ENCODE measurements at regions not wholly inside any gene's neighbourhood (a gene's known extent, or its start where the extent isn't known, plus 50 kb on each side); places are given as distances from the start of the nearest gene placed in this dataset.

DNA sequence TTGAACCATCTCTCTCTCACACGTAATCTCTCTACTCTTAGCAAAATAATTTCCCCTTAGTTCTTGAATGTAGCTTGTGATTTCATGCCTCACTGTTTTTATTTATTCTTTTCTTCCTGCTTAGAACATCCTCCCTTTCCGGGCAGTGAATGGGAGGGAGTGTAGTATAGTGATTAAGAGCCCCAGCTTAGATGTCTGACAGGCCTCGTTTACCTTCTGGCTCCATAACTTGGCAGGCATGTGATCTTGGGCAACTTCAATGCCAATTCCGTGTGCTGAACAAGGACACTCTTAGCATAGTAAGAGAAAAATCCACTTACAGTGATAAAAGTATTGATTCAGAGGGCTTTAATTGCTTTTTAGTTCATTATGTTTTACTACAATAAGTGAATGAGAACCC, 96.3 kb upstream of the TNPO1 start:
- TF ChIP-seq, protein P1, sequence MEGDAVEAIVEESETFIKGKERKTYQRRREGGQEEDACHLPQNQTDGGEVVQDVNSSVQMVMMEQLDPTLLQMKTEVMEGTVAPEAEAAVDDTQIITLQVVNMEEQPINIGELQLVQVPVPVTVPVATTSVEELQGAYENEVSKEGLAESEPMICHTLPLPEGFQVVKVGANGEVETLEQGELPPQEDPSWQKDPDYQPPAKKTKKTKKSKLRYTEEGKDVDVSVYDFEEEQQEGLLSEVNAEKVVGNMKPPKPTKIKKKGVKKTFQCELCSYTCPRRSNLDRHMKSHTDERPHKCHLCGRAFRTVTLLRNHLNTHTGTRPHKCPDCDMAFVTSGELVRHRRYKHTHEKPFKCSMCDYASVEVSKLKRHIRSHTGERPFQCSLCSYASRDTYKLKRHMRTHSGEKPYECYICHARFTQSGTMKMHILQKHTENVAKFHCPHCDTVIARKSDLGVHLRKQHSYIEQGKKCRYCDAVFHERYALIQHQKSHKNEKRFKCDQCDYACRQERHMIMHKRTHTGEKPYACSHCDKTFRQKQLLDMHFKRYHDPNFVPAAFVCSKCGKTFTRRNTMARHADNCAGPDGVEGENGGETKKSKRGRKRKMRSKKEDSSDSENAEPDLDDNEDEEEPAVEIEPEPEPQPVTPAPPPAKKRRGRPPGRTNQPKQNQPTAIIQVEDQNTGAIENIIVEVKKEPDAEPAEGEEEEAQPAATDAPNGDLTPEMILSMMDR (conservative IDR thresholded peaks at IDR 0.05), result no peak
- no peak for TF ChIP-seq ZFX (IDR thresholded peaks at IDR 0.05)

Measured in C4-2B (cell line).